ENCODE measurements at regions not wholly inside any gene's neighbourhood (a gene's known extent, or its start where the extent isn't known, plus 50 kb on each side); places are given as distances from the start of the nearest gene placed in this dataset.

GRCh38 chr1:217238945-217239344 lies 391.9 kb downstream of the GPATCH2 start:
- Histone ChIP-seq H4K5ac (ENCODE audit: low read depth, low read length) (no peak overlapping the region), H3K4me3 (ENCODE audit: insufficient read depth, low read depth, low read length) (no peak overlapping the region), H2BK15ac (ENCODE audit: low read depth, low read length) (no peak overlapping the region), H3K4ac (ENCODE audit: low read depth, low read length) (no peak overlapping the region), H3K27ac (ENCODE audit: insufficient read depth, low read length) (no peak overlapping the region), H2BK5ac (ENCODE audit: low read depth, low read length, poor library complexity, severe bottlenecking) (no peak overlapping the region), H4K20me1 (ENCODE audit: insufficient read depth, low read length) (no peaks in the 10 kb centered on the region), H3K4me1 (ENCODE audit: control insufficient read depth, insufficient read depth, low read length) (no peaks in the 10 kb centered on the region), H3K79me1 (ENCODE audit: low read depth in 1 of 2, low read length in 2 of 2) (no peaks in the 10 kb centered on the region), H3K23ac (ENCODE audit: low read depth, low read length) (no peak overlapping the region), H3K4me2 (ENCODE audit: low read depth, low read length) (no peak overlapping the region), H3K56ac (ENCODE audit: extremely low read depth, insufficient read depth, low read length) (no peak overlapping the region), H3K27me3 (ENCODE audit: control insufficient read depth, insufficient read depth, low read length) (no peaks in the 10 kb centered on the region), H3K9me3 (ENCODE audit: control insufficient read depth, insufficient read depth, low read length) (no peaks in the 10 kb centered on the region), H4K8ac (ENCODE audit: low read depth in 2 of 2, low read length in 2 of 2) (no peak overlapping the region), H2BK20ac (ENCODE audit: low read depth, low read length) (no peak overlapping the region), H4K91ac (ENCODE audit: insufficient read depth, low read depth, low read length) (no peak overlapping the region), H3K14ac (replicated peaks; ENCODE audit: low read depth, low read length) (no peak overlapping the region), H2AK5ac (ENCODE audit: low read depth, low read length) (no peak overlapping the region), H2AK9ac (replicated peaks; ENCODE audit: low read depth, low read length, poor library complexity) (no peak overlapping the region), H3K36me3 (ENCODE audit: control insufficient read depth, insufficient read depth, low read length) (no peaks in the 10 kb centered on the region), H2AFZ (replicated peaks; ENCODE audit: low read length, poor library complexity) (no peak overlapping the region), H3K18ac (ENCODE audit: low read depth, low read length) (no peak overlapping the region), H2BK120ac (ENCODE audit: low read depth, low read length) (no peak overlapping the region), H3K9ac (ENCODE audit: low read depth, low read length) (no peak overlapping the region), H3K9me1 (ENCODE audit: insufficient read depth, low read length) (no peaks in the 10 kb centered on the region)
- no peak for TF ChIP-seq FOS (IDR thresholded peaks at IDR 0.05; ENCODE audit: low read depth, low read length)
- no peak for TF ChIP-seq NFE2L2 (IDR thresholded peaks at IDR 0.05; ENCODE audit: low read depth, low read length)
- no peak for TF ChIP-seq POLR2A (IDR thresholded peaks at IDR 0.05; ENCODE audit: low read depth, low read length)
- no peak for TF ChIP-seq CHD1 (IDR thresholded peaks at IDR 0.05; ENCODE audit: low read depth, low read length)
- TF ChIP-seq CTCF (conservative IDR thresholded peaks at IDR 0.05; ENCODE audit: low read depth, low read length): no peak
- no peak for TF ChIP-seq RAD21 (IDR thresholded peaks at IDR 0.05; ENCODE audit: low read length)
- no peak for TF ChIP-seq RFX5 (IDR thresholded peaks at IDR 0.05; ENCODE audit: low read depth, low read length)
- in situ Hi-C loops (cut with MboI; ENCODE audit: low sequenced_read_pairs) (no loop called here), intact Hi-C loops (cut with micrococcal nuclease) (no loop called here), dilution Hi-C loops (cut with HindIII; ENCODE audit: low sequenced_read_pairs, unreplicated experiment) (no loop called here)
- POLR2A ChIA-PET (ENCODE audit: unreplicated experiment): no interaction called here
- DNase-seq (no peak), ATAC-seq (ENCODE audit: low read depth) (no peak)
- CTCF ChIA-PET: no interaction called here
- no TSS peak for BruUV-seq (replicated peaks)

Measured in IMR-90 (cell line).